CD4-positive, alpha-beta T cell treated with Interleukin-15 for 4 hours (primary cell): ENCODE measurements at regions not wholly inside any gene's neighbourhood (a gene's known extent, or its start where the extent isn't known, plus 50 kb on each side); places are given as distances from the start of the nearest gene placed in this dataset.

Experiments
- DNase-seq: peaks from one replicate; pipeline ENCODE4 v3.0.0-alpha.2; 2020; ENCODE audit warnings: low spot score

GRCh38 chr1:193666485-193667083 is 480.2 kb upstream of the B3GALT2 start:
- no peak for DNase-seq

GRCh38 chr1:193663965-193664364 is 477.6 kb upstream of the B3GALT2 start:
- DNase-seq = no peak

GRCh38 chr1:193662030-193662429 is 475.6 kb upstream of the B3GALT2 start:
- DNase-seq = no peak

- DNase-seq = no peak
These were observed 475.0 kb upstream of the B3GALT2 start for GRCh38 chr1:193661385-193661784.

- DNase-seq = no peak
These were observed 474.0 kb upstream of the B3GALT2 start for GRCh38 chr1:193660428-193660827.

- no peak for DNase-seq
These were observed 472.3 kb upstream of the B3GALT2 start for GRCh38 chr1:193658691-193659090.

GRCh38 chr1:193658081-193658480 is 471.7 kb upstream of the B3GALT2 start:
- no peak for DNase-seq

GRCh38 chr1:193657552-193657951 is 471.1 kb upstream of the B3GALT2 start:
- no peak for DNase-seq

GRCh38 chr1:193656841-193657240 is 470.4 kb upstream of the B3GALT2 start:
- no peak for DNase-seq

GRCh38 chr1:193654951-193655735 is 468.7 kb upstream of the B3GALT2 start:
- DNase-seq = no peak

- no peak for DNase-seq
These were observed 463.2 kb upstream of the B3GALT2 start for GRCh38 chr1:193649587-193649986.

GRCh38 chr1:193634876-193635275 is 448.5 kb upstream of the B3GALT2 start:
- DNase-seq = no peak

GRCh38 chr1:193634470-193634869 is 448.1 kb upstream of the B3GALT2 start:
- DNase-seq = peak; percentile 10

- no peak for DNase-seq
These were observed 447.6 kb upstream of the B3GALT2 start for GRCh38 chr1:193633991-193634390.

- no peak for DNase-seq
These were observed 446.7 kb upstream of the B3GALT2 start for GRCh38 chr1:193633093-193633492.

- DNase-seq = no peak
These were observed 444.9 kb upstream of the B3GALT2 start for GRCh38 chr1:193631306-193631705.

GRCh38 chr1:193629875-193630274 is 443.5 kb upstream of the B3GALT2 start:
- no peak for DNase-seq

GRCh38 chr1:193626695-193627094 is 440.3 kb upstream of the B3GALT2 start:
- DNase-seq = no peak

- no peak for DNase-seq
These were observed 438.8 kb upstream of the B3GALT2 start for GRCh38 chr1:193625255-193625654.

- no peak for DNase-seq
These were observed 433.5 kb upstream of the B3GALT2 start for GRCh38 chr1:193619911-193620310.

GRCh38 chr1:193614817-193615216 is 428.4 kb upstream of the B3GALT2 start:
- peak; percentile 16 for DNase-seq

GRCh38 chr1:193614275-193614674 is 427.9 kb upstream of the B3GALT2 start:
- no peak for DNase-seq

- no peak for DNase-seq
These were observed 426.6 kb upstream of the B3GALT2 start for GRCh38 chr1:193613041-193613440.

GRCh38 chr1:193609592-193609991 is 423.2 kb upstream of the B3GALT2 start:
- DNase-seq = no peak
